NCI-H1105 (cell line): ENCODE measurements at regions not wholly inside any gene's neighbourhood (a gene's known extent, or its start where the extent isn't known, plus 50 kb on each side); places are given as distances from the start of the nearest gene placed in this dataset.

Source experiments
- DNase-seq: peaks from one replicate; lab custom pipeline; 2025; lab: John Stamatoyannopoulos, UW

- no peak for DNase-seq
Measured at GRCh38 chr6:47116086-47116485, 74.0 kb upstream of the ADGRF1 start.

GRCh38 chr6:47114460-47114859 lies 72.3 kb upstream of the ADGRF1 start:
- DNase-seq: no peak

- DNase-seq: no peak
Measured at GRCh38 chr6:47112317-47112716, 70.2 kb upstream of the ADGRF1 start.

- no peak for DNase-seq
Measured at GRCh38 chr6:47111685-47112084, 69.6 kb upstream of the ADGRF1 start.

GRCh38 chr6:47109281-47109680 lies 67.1 kb upstream of the ADGRF1 start:
- no peak for DNase-seq

- DNase-seq: no peak
Measured at GRCh38 chr6:47106721-47107197, 64.6 kb upstream of the ADGRF1 start.

- no peak for DNase-seq
Measured at GRCh38 chr6:47106216-47106615, 64.1 kb upstream of the ADGRF1 start.

GRCh38 chr6:47105469-47106178 lies 63.5 kb upstream of the ADGRF1 start:
- DNase-seq: no peak

GRCh38 chr6:47103931-47104330 lies 61.8 kb upstream of the ADGRF1 start:
- no peak for DNase-seq

GRCh38 chr6:47102331-47102730 lies 60.2 kb upstream of the ADGRF1 start:
- DNase-seq: no peak

- no peak for DNase-seq
Measured at GRCh38 chr6:47098570-47098993, 56.5 kb upstream of the ADGRF1 start.

- DNase-seq: peak; percentile 61
Measured at GRCh38 chr6:47097092-47097945, 55.2 kb upstream of the ADGRF1 start.

GRCh38 chr6:47096211-47096895 lies 54.2 kb upstream of the ADGRF1 start:
- no peak for DNase-seq

- DNase-seq: no peak
Measured at GRCh38 chr6:47094241-47094925, 52.3 kb upstream of the ADGRF1 start.

- DNase-seq: no peak
Measured at GRCh38 chr6:47093169-47093568, 51.0 kb upstream of the ADGRF1 start.

GRCh38 chr6:47091886-47092668 lies 49.9 kb upstream of the ADGRF1 start:
- DNase-seq: no peak
